ENCODE measurements at regions not wholly inside any gene's neighbourhood (a gene's known extent, or its start where the extent isn't known, plus 50 kb on each side); places are given as distances from the start of the nearest gene placed in this dataset.
A peak's percentile ranks its signal among the peaks of the same experiment; 100 is the strongest.

DNA sequence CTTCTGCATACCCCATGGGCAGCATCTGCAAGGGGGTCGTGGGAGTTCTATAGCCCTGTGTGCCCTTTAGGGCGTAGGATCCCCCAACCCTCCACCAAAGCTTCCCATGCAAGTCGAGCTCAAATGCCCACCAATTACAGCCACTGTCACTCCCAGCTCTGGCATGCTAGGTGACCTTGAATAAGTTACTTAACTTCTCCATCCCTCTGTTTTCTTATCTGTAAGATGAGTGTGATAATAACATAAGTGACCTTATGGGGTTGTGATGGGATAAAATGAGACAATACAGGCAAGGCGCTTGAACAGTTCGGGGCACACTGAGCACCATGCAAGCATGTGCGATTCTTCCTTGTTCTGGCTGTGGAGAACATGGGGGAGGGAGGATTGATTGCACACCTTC lies 74.8 kb upstream of the POMGNT2 start:
- Histone ChIP-seq H3K36me3 (ENCODE audit: control insufficient read depth, insufficient read depth, low read length) (no peaks in the 10 kb centered on the region), H3K27me3 (ENCODE audit: control insufficient read depth, insufficient read depth, low read length) (no peaks in the 10 kb centered on the region), H3K4me3 (ENCODE audit: low read depth, low read length) (no peak overlapping the region)
- TF ChIP-seq, protein P1, sequence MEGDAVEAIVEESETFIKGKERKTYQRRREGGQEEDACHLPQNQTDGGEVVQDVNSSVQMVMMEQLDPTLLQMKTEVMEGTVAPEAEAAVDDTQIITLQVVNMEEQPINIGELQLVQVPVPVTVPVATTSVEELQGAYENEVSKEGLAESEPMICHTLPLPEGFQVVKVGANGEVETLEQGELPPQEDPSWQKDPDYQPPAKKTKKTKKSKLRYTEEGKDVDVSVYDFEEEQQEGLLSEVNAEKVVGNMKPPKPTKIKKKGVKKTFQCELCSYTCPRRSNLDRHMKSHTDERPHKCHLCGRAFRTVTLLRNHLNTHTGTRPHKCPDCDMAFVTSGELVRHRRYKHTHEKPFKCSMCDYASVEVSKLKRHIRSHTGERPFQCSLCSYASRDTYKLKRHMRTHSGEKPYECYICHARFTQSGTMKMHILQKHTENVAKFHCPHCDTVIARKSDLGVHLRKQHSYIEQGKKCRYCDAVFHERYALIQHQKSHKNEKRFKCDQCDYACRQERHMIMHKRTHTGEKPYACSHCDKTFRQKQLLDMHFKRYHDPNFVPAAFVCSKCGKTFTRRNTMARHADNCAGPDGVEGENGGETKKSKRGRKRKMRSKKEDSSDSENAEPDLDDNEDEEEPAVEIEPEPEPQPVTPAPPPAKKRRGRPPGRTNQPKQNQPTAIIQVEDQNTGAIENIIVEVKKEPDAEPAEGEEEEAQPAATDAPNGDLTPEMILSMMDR (IDR thresholded peaks at IDR 0.05; ENCODE audit: insufficient read depth, low read length, severe bottlenecking): no peak
- no peak for FAIRE-seq
- no peak for DNase-seq (ENCODE audit: low read depth)

DNA sequence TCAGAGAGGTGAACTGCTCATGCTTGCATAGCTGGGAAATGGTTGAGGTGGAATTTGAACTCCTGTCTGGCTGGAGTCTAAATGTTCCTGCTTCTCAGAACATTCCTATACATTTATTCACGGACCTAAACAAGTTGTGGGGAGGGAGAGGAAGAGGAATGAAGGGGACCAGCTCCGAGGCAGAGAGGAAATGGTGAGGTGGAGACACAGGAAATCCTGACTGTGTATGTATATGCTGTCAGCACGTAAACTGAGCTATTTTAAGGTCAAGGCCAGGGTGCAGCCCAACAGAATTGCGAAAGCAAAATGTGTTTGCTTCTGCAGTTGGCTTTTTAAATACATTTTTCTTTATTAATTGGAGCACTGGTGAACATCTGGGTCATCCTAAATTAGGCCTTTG lies 74.1 kb upstream of the POMGNT2 start:
- DNase-seq (ENCODE audit: low read depth) (peak; percentile 98), FAIRE-seq (peak; percentile 68)
- Histone ChIP-seq H3K36me3 (ENCODE audit: control insufficient read depth, insufficient read depth, low read length) (no peaks in the 10 kb centered on the region), H3K4me3 (ENCODE audit: low read depth, low read length) (no peak overlapping the region), H3K27me3 (ENCODE audit: control insufficient read depth, insufficient read depth, low read length) (no peaks in the 10 kb centered on the region)
- TF ChIP-seq, protein P1 (IDR thresholded peaks at IDR 0.05; ENCODE audit: insufficient read depth, low read length, severe bottlenecking): no peak

DNA sequence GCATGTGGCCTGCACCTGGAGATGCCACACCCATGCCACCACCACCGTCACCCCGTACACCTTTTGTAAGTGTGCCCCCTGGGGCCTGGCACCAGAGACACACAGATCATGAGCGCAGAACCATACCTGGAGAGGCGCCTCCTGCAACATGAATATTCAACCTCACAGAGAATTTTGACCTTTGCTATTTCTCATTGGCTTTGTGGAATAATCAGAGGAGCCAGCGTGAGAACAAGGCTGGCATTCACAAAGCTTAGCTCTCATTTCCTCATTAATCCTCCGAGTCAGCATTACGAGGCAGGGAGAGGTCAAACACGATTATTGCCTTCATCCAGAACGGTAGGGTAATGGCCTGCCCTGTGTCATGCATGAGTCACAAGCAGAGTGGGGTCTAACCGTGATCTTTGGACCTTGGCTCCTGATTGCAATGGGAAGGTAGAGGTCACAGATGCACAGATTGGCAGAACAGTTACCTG lies 73.0 kb upstream of the POMGNT2 start:
- no peaks in the 10 kb centered on the region for H3K36me3 ChIP-seq (ENCODE audit: control insufficient read depth, insufficient read depth, low read length)
- TF ChIP-seq, protein P1 (IDR thresholded peaks at IDR 0.05; ENCODE audit: insufficient read depth, low read length, severe bottlenecking): no peak
- peak; percentile 87 for DNase-seq (ENCODE audit: low read depth)
- H3K4me3 ChIP-seq (ENCODE audit: low read depth, low read length): no peak overlapping the region
- H3K27me3 ChIP-seq (ENCODE audit: control insufficient read depth, insufficient read depth, low read length): no peaks in the 10 kb centered on the region
- FAIRE-seq: peak; percentile 86

DNA sequence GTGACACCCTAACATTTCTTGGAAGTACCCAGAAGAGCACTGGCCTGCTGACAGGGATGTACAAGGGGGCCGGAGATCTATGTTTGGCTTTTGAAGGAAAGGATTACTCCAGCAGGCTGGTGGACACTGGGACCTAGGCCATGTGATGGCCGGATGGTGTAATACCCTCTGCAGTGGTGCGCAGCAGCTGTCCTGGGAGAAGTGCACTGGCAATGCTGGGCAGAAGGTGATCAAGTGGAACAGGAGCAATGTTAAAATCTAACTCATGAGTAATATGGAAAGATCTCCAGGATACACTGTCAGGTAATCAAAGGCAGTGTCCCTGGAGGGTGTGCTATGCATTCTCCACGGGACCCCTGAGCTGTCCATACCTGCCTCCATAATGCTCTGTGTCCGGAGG lies 71.2 kb upstream of the POMGNT2 start:
- Histone ChIP-seq H3K4me3 (ENCODE audit: low read depth, low read length) (no peak overlapping the region), H3K27me3 (ENCODE audit: control insufficient read depth, insufficient read depth, low read length) (no peaks in the 10 kb centered on the region), H3K36me3 (ENCODE audit: control insufficient read depth, insufficient read depth, low read length) (no peaks in the 10 kb centered on the region)
- FAIRE-seq (no peak), DNase-seq (ENCODE audit: low read depth) (no peak)
- TF ChIP-seq, protein P1 (IDR thresholded peaks at IDR 0.05; ENCODE audit: insufficient read depth, low read length, severe bottlenecking): no peak

DNA sequence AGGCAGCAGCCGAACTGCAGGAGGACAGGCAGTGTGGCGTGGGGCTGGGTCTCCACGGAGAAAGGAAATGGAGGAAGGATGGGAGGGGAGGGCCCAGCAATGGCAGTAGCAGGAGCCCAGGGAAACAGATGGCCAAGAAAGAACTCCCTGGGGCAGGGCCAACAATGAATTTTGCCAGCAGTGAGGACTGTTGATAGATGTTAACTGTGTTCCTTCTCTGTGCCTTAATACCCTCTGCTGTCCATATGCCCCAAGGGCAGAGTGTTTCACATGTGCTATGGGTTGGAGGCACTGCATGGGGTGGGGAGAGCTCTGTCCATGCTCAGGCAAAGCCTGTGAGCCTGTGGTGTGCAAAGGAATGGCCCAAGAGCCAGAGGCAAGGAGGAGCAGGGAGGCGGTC lies 70.8 kb upstream of the POMGNT2 start:
- no peak for FAIRE-seq
- TF ChIP-seq, protein P1 (IDR thresholded peaks at IDR 0.05; ENCODE audit: insufficient read depth, low read length, severe bottlenecking): no peak
- Histone ChIP-seq H3K27me3 (ENCODE audit: control insufficient read depth, insufficient read depth, low read length) (no peaks in the 10 kb centered on the region), H3K36me3 (ENCODE audit: control insufficient read depth, insufficient read depth, low read length) (no peaks in the 10 kb centered on the region), H3K4me3 (ENCODE audit: low read depth, low read length) (no peak overlapping the region)
- no peak for DNase-seq (ENCODE audit: low read depth)

DNA sequence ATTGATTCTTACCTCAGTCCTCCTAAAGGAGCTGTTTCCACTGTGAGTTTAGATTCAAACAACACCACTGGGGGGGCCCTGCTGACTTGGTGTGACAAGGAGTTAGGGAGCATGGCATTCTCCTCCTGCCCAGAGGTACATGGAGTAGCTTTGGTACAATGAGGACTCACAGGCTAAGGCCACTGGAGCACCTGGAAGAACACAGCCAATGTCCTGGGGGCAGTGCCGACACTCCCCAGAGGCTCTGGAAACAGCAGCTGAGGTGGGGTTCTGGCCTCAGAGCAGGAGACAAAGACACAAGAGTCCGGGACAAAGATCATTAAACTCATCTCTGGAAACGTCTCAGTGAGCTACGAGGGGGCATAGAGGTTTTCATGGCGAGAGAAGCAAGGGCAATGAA lies 69.7 kb upstream of the POMGNT2 start:
- H3K36me3 ChIP-seq (ENCODE audit: control insufficient read depth, insufficient read depth, low read length): no peaks in the 10 kb centered on the region
- no peaks in the 10 kb centered on the region for H3K27me3 ChIP-seq (ENCODE audit: control insufficient read depth, insufficient read depth, low read length)
- FAIRE-seq: no peak
- TF ChIP-seq, protein P1 (IDR thresholded peaks at IDR 0.05; ENCODE audit: insufficient read depth, low read length, severe bottlenecking): no peak
- no peak for DNase-seq (ENCODE audit: low read depth)
- H3K4me3 ChIP-seq (ENCODE audit: low read depth, low read length): no peak overlapping the region
